Activated CD8-positive, alpha-beta T cell treated with anti-CD3 and anti-CD28 coated beads for 36 hours (primary cell): ENCODE measurements at regions not wholly inside any gene's neighbourhood (a gene's known extent, or its start where the extent isn't known, plus 50 kb on each side); places are given as distances from the start of the nearest gene placed in this dataset.

ENCODE experiments used
- ATAC-seq: fragments of 200-7000 bp; cut with Tn5 transposase; one replicate; pipeline ENCODE4 v1.10.0; 2021; ENCODE audit warnings: mild to moderate bottlenecking, moderate library complexity
- CTCF ChIA-PET: fragments of 350-600 bp; sonication (Branson Sonifier 250); formaldehyde crosslinking; loops from one replicate; lab custom pipeline; 2021; ENCODE audit warnings: antibody characterized with exemption; lab: Charles Lee
- POLR2A ChIA-PET: fragments of 350-600 bp; sonication (Branson Sonifier 250); formaldehyde crosslinking; loops from one replicate; lab custom pipeline; 2021; ENCODE audit warnings: antibody characterized with exemption; lab: Charles Lee
- DNase-seq: peaks from one replicate; pipeline ENCODE4 v3.0.0-alpha.2; 2020
- H3K27ac Mint-ChIP-seq: one replicate; pipeline ENCODE4 v1.8.0; 2021; ENCODE audit warnings: mild to moderate bottlenecking, mixed read lengths
- H3K27me3 Mint-ChIP-seq: one replicate; pipeline ENCODE4 v1.8.0; 2021; ENCODE audit warnings: mixed read lengths
- H3K36me3 Mint-ChIP-seq: one replicate; pipeline ENCODE4 v1.8.0; 2021; ENCODE audit warnings: low read depth, mixed read lengths
- H3K4me1 Mint-ChIP-seq: one replicate; pipeline ENCODE4 v1.8.0; 2021; ENCODE audit warnings: low read depth, mixed read lengths
- H3K4me3 Mint-ChIP-seq: one replicate; pipeline ENCODE4 v1.8.0; 2021; ENCODE audit warnings: mild to moderate bottlenecking, moderate library complexity, mixed read lengths
- H3K9me3 Mint-ChIP-seq: one replicate; pipeline ENCODE4 v1.8.0; 2021; ENCODE audit warnings: mixed read lengths
- CTCF ChIP-seq: fragments of 200-600 bp; IDR thresholded peaks from one replicate; pipeline ENCODE4 v1.8.0; 2022; ENCODE audit warnings: antibody characterized with exemption, mild to moderate bottlenecking
- intact Hi-C: fragments of 100-400 bp; cut with micrococcal nuclease; formaldehyde crosslinking; loops from one replicate; pipeline ENCODE4 v1.10.0; 2022

- no peak for TF ChIP-seq CTCF
- intact Hi-C loops, result no loop called here
- ChIA-PET POLR2A (no interaction called here), CTCF (no interaction called here)
- no peak for DNase-seq
- H3K9me3 Mint-ChIP-seq, result no peaks in the 10 kb centered on the region
- H3K27me3 Mint-ChIP-seq, result no peaks in the 10 kb centered on the region
- H3K4me3 Mint-ChIP-seq, result no peak overlapping the region
- no peak overlapping the region for H3K27ac Mint-ChIP-seq
- no peak for ATAC-seq
- H3K36me3 Mint-ChIP-seq, result no peaks in the 10 kb centered on the region
- no peaks in the 10 kb centered on the region for H3K4me1 Mint-ChIP-seq
Measured at GRCh38 chr6:86825436-86825835, 111.9 kb upstream of the HTR1E start.

DNA sequence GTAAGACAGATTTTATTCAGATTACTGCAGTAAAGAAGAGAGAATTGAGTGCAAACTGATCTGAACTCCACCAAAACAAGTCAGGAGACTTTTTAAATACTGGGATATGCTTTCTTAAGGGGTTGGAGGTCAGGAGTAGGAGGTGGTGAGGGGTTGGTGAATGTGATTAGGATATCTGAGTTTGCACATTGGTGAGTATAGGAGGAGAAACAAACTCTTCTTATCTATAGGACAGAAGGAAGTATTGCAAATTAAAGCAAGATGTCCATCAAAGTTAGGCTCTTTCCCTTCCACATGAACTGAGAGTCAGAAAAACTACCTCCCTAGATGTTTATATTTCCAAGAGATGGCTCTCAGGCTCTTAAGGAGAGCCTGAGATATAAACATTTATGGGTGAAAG, 114.6 kb upstream of the HTR1E start:
- intact Hi-C loops, result no loop called here
- Mint-ChIP-seq H3K9me3 (peaks cover 1% of the 10 kb centered on the region), H3K36me3 (no peaks in the 10 kb centered on the region), H3K27me3 (no peaks in the 10 kb centered on the region), H3K27ac (no peak overlapping the region), H3K4me3 (no peak overlapping the region), H3K4me1 (no peaks in the 10 kb centered on the region)
- ATAC-seq (no peak), DNase-seq (no peak)
- ChIA-PET CTCF (no interaction called here), POLR2A (no interaction called here)
- TF ChIP-seq CTCF, result no peak

GRCh38 chr6:86820750-86821149, 116.6 kb upstream of the HTR1E start:
- DNase-seq (no peak), ATAC-seq (no peak)
- no peaks in the 10 kb centered on the region for H3K27me3 Mint-ChIP-seq
- no peaks in the 10 kb centered on the region for H3K36me3 Mint-ChIP-seq
- POLR2A ChIA-PET, result no interaction called here
- no peaks in the 10 kb centered on the region for H3K4me1 Mint-ChIP-seq
- CTCF ChIA-PET, result no interaction called here
- peaks cover 1% of the 10 kb centered on the region for H3K9me3 Mint-ChIP-seq
- intact Hi-C loops, result no loop called here
- no peak for TF ChIP-seq CTCF
- no peak overlapping the region for H3K27ac Mint-ChIP-seq
- no peak overlapping the region for H3K4me3 Mint-ChIP-seq

DNA sequence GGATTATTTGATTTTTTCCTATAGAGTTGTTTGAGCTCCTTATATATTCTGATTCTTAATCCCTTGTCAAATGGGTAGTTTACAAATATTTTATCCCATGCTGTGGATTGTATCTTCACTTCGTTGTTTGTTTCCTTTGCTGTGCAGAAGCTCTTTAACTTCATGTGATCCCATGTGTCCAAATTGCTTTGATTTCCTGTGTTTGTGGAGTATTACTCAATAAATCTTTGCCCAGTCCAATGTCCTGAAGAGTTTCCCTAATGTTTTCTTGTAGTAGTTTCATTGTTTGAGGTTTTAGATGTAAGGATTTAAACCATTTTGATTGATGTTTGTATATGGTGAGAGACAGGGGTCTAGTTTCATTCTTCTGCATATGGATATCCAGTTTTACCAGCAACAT, 143.7 kb upstream of the HTR1E start:
- no peak for DNase-seq
- no peaks in the 10 kb centered on the region for H3K36me3 Mint-ChIP-seq
- H3K9me3 Mint-ChIP-seq, result no peaks in the 10 kb centered on the region
- H3K4me1 Mint-ChIP-seq, result no peaks in the 10 kb centered on the region
- H3K27me3 Mint-ChIP-seq, result no peaks in the 10 kb centered on the region
- intact Hi-C loops, result no loop called here
- TF ChIP-seq CTCF, result no peak
- no peak overlapping the region for H3K4me3 Mint-ChIP-seq
- CTCF ChIA-PET, result no interaction called here
- POLR2A ChIA-PET, result no interaction called here
- no peak overlapping the region for H3K27ac Mint-ChIP-seq
- ATAC-seq, result no peak

GRCh38 chr6:86791476-86791875, 145.9 kb upstream of the HTR1E start:
- no peak for TF ChIP-seq CTCF
- H3K27ac Mint-ChIP-seq, result no peak overlapping the region
- H3K27me3 Mint-ChIP-seq, result no peaks in the 10 kb centered on the region
- CTCF ChIA-PET, result no interaction called here
- no peaks in the 10 kb centered on the region for H3K36me3 Mint-ChIP-seq
- peaks cover 1% of the 10 kb centered on the region for H3K9me3 Mint-ChIP-seq
- intact Hi-C loops, result no loop called here
- no peak for DNase-seq
- H3K4me1 Mint-ChIP-seq, result no peaks in the 10 kb centered on the region
- ATAC-seq, result no peak
- H3K4me3 Mint-ChIP-seq, result no peak overlapping the region
- POLR2A ChIA-PET, result no interaction called here
